A549 (cell line): ENCODE measurements at regions not wholly inside any gene's neighbourhood (a gene's known extent, or its start where the extent isn't known, plus 50 kb on each side); places are given as distances from the start of the nearest gene placed in this dataset.

Experiments used
- ATAC-seq, 2 experiments: fragments of 200-7000 bp in 1 of 2; fragments of >200 bp in 1 of 2; cut with Nextera tagmentation in 1 of 2; cut with Tn5 transposase in 1 of 2; 3 replicates each; pipeline versions ENCODE4 v1.8.0 to v1.9.1; 2018 to 2020; ENCODE audit warnings: mild to moderate bottlenecking in 1 of 2, moderate library complexity in 1 of 2
- CTCF ChIA-PET: fragments of 300-600 bp; sonication (Branson Sonifier 250); formaldehyde crosslinking; extraction: SDS; loops from one replicate; lab custom pipeline; 2021; ENCODE audit warnings: antibody characterized with exemption, inconsistent platforms; lab: Yijun Ruan, JAX
- POLR2A ChIA-PET: fragments of 350-600 bp; formaldehyde crosslinking; extraction: SDS; loops from one replicate; lab custom pipeline; 2021; ENCODE audit warnings: antibody characterized with exemption, inconsistent platforms; lab: Yijun Ruan, JAX
- DNase-seq, 2 experiments: peaks; one replicate each; pipeline versions ENCODE4 v3.0.0 to v3.0.0-alpha.2; 2011 to 2016; ENCODE audit warnings: low read depth in 1 of 2, low spot score in 1 of 2
- FAIRE-seq: peaks from 2 replicates; lab custom pipeline; 2011; peaks lifted over from hg19 to GRCh38; lab: Jason Lieb, UNC
- H3K27ac ChIP-seq, 2 experiments: fragments of >200 bp; sonication (Bioruptor Twin); formaldehyde crosslinking; 3 replicates each; pipeline ENCODE4 v1.5.1; 2016 to 2017
- H3K4me1 ChIP-seq: fragments of >200 bp; sonication (Bioruptor Twin); formaldehyde crosslinking; 3 replicates; pipeline ENCODE4 v1.6.1; 2016
- H3K4me2 ChIP-seq: fragments of >200 bp; sonication (Bioruptor Twin); formaldehyde crosslinking; 3 replicates; pipeline ENCODE4 v1.6.1; 2016
- H3K4me3 ChIP-seq: fragments of >200 bp; sonication (Bioruptor Twin); formaldehyde crosslinking; 3 replicates; pipeline ENCODE4 v1.5.1; 2016
- H3K9me3 ChIP-seq: fragments of >200 bp; sonication (Bioruptor Twin); formaldehyde crosslinking; 3 replicates; pipeline ENCODE4 v1.6.1; 2016
- EHF ChIP-seq: fragments of 250-450 bp; sonication (Bioruptor Pico); IDR thresholded peaks from 2 replicates; pipeline ENCODE4 v1.5.0; 2020; ENCODE audit warnings: mild to moderate bottlenecking
- EHMT2 ChIP-seq: fragments of 200-600 bp; sonication (generic); IDR thresholded peaks from 2 replicates; pipeline ENCODE4 v1.6.1; 2016; ENCODE audit warnings: antibody characterized with exemption, low read depth, mild to moderate bottlenecking, moderate library complexity
- EP300 ChIP-seq, 2 experiments: fragments of >200 bp; sonication (Bioruptor Twin); formaldehyde crosslinking; IDR thresholded peaks; 2 replicates in 1 of 2; 3 replicates in 1 of 2; pipeline ENCODE4 v1.6.1; 2016 to 2017
- ESRRA ChIP-seq: fragments of 150-350 bp; IDR thresholded peaks from 2 replicates; pipeline ENCODE4 v1.6.1; 2014; ENCODE audit warnings: mild to moderate bottlenecking, low read length, borderline replicate concordance
- FOSL2 ChIP-seq, 2 experiments: fragments of 450-650 bp in 1 of 2; fragments of >200 bp in 1 of 2; sonication (Bioruptor Twin) in 1 of 2; formaldehyde crosslinking; IDR thresholded peaks; 2 replicates each; pipeline versions ENCODE4 v1.5.0 to v1.6.1; 2016 to 2020; ENCODE audit warnings: mild to moderate bottlenecking in 1 of 2, moderate library complexity in 1 of 2
- FOXS1 ChIP-seq: fragments of 250-450 bp; sonication (Bioruptor Pico); IDR thresholded peaks from 2 replicates; pipeline ENCODE4 v1.5.0; 2020; ENCODE audit warnings: mild to moderate bottlenecking, moderate library complexity
- GATA3 ChIP-seq: IDR thresholded peaks from 2 replicates; pipeline ENCODE4 v1.6.1; 2012; ENCODE audit warnings: borderline replicate concordance
- KDM1A ChIP-seq: fragments of 200-600 bp; sonication (generic); IDR thresholded peaks from 2 replicates; pipeline ENCODE4 v1.6.1; 2016; ENCODE audit warnings: low read depth, mild to moderate bottlenecking
- MAZ ChIP-seq: fragments of 150-350 bp; IDR thresholded peaks from 2 replicates; pipeline ENCODE4 v1.6.1; 2014; ENCODE audit warnings: antibody characterized with exemption, low read depth, low read length, borderline replicate concordance
- NFE2L2 ChIP-seq: fragments of 150-350 bp; conservative IDR thresholded peaks from 2 replicates; pipeline ENCODE4 v1.6.1; 2014; ENCODE audit warnings: low read length
- NPAS2 ChIP-seq: fragments of 250-450 bp; sonication (Bioruptor Pico); IDR thresholded peaks from 2 replicates; pipeline ENCODE4 v1.8.0; 2022; ENCODE audit warnings: mild to moderate bottlenecking, moderate library complexity, borderline replicate concordance
- NR3C1 ChIP-seq: fragments of >200 bp; sonication (Bioruptor Twin); formaldehyde crosslinking; IDR thresholded peaks from 3 replicates; pipeline ENCODE4 v1.6.1; 2017
- POLR2AphosphoS2 ChIP-seq: conservative IDR thresholded peaks from 2 replicates; pipeline ENCODE4 v1.6.1; 2012; ENCODE audit warnings: low read length, improper control_type of control experiment, inconsistent platforms
- RAD21 ChIP-seq, 2 experiments: fragments of >200 bp in 1 of 2; sonication (Bioruptor Twin) in 1 of 2; formaldehyde crosslinking in 1 of 2; IDR thresholded peaks in 1 of 2; conservative IDR thresholded peaks in 1 of 2; 2 replicates in 1 of 2; 3 replicates in 1 of 2; pipeline ENCODE4 v1.6.1; 2012 to 2018; ENCODE audit warnings: inconsistent platforms in 1 of 2
- SREBF2 ChIP-seq: fragments of 450-650 bp; IDR thresholded peaks from 2 replicates; pipeline ENCODE4 v1.6.1; 2014; ENCODE audit warnings: mild to moderate bottlenecking, moderate library complexity
- ZSCAN20 ChIP-seq: fragments of 250-450 bp; sonication (Bioruptor Pico); IDR thresholded peaks from 2 replicates; pipeline ENCODE4 v1.8.0; 2022; ENCODE audit warnings: mild to moderate bottlenecking, moderate library complexity
- WGBS: methylation state at CpG from one replicate; pipeline ENCODE4 v1.1.6; 2017; ENCODE audit errors: missing lambda C conversion rate; 5-methylcytosine and 5-hydroxymethylcytosine counted together
- TF ChIP-seq, protein P1 (sequence below): IDR thresholded peaks from 2 replicates; pipeline ENCODE4 v1.6.1; 2012
- TF ChIP-seq, protein P2 (sequence below): fragments of 250-450 bp; sonication (Bioruptor Pico); IDR thresholded peaks from 2 replicates; pipeline ENCODE4 v1.5.0; 2021; ENCODE audit warnings: mild to moderate bottlenecking, moderate library complexity, borderline replicate concordance
- TF ChIP-seq, protein P3 (sequence below): fragments of >200 bp; sonication (Bioruptor Twin); formaldehyde crosslinking; IDR thresholded peaks from 3 replicates; pipeline ENCODE4 v1.5.1; 2016

DNA sequence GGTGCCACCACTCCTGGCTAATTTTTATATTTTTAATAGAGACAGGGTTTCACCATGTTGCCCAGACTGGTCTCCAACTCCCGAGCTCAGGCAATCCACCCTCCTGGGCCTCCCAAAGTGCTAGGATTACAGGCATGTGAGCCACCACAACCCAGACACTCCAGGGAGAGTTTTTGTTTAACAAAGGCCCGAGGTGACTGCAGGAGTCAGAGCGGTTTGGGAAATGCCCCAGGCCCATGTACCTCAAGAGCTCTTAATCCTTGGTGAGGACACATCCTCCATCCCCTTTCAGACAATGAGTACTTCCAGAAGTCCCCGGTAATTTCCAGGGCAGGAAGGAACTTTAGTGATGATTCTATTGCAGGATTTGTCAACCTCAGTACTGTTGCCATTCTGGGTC is 176.0 kb downstream of the ESRRB start:
- DNase-seq (no peak), FAIRE-seq (no peak)
- CTCF ChIA-PET: no interaction called here
- TF ChIP-seq EHMT2 (no peak), EHF (CRISPR knock-in tag) (no peak), NFE2L2 (no peak), RAD21 (conservative IDR thresholded peaks at IDR 0.05 in 1 of 2, IDR thresholded peaks at IDR 0.05 in 1 of 2) (no peak), NR3C1 (no peak), KDM1A (no peak), MAZ (no peak), NPAS2 (CRISPR knock-in tag) (no peak)
- TF ChIP-seq, protein P1, sequence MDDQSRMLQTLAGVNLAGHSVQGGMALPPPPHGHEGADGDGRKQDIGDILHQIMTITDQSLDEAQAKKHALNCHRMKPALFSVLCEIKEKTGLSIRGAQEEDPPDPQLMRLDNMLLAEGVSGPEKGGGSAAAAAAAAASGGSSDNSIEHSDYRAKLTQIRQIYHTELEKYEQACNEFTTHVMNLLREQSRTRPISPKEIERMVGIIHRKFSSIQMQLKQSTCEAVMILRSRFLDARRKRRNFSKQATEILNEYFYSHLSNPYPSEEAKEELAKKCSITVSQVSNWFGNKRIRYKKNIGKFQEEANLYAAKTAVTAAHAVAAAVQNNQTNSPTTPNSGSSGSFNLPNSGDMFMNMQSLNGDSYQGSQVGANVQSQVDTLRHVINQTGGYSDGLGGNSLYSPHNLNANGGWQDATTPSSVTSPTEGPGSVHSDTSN: no peak
- TF ChIP-seq, protein P2, sequence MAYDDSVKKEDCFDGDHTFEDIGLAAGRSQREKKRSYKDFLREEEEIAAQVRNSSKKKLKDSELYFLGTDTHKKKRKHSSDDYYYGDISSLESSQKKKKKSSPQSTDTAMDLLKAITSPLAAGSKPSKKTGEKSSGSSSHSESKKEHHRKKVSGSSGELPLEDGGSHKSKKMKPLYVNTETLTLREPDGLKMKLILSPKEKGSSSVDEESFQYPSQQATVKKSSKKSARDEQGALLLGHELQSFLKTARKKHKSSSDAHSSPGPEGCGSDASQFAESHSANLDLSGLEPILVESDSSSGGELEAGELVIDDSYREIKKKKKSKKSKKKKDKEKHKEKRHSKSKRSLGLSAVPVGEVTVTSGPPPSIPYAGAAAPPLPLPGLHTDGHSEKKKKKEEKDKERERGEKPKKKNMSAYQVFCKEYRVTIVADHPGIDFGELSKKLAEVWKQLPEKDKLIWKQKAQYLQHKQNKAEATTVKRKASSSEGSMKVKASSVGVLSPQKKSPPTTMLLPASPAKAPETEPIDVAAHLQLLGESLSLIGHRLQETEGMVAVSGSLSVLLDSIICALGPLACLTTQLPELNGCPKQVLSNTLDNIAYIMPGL: no peak
- TF ChIP-seq, all 56 proteins: peak for 0
- no peak for ATAC-seq
- Histone ChIP-seq H3K9me3 (no peaks in the 10 kb centered on the region), H3K27ac (no peak overlapping the region), H3K4me3 (no peak overlapping the region), H3K4me1 (no peaks in the 10 kb centered on the region), H3K4me2 (no peak overlapping the region)
- WGBS: 36% methylated on average over 4 of the region's 4 CpGs
- POLR2A ChIA-PET: no interaction called here

DNA sequence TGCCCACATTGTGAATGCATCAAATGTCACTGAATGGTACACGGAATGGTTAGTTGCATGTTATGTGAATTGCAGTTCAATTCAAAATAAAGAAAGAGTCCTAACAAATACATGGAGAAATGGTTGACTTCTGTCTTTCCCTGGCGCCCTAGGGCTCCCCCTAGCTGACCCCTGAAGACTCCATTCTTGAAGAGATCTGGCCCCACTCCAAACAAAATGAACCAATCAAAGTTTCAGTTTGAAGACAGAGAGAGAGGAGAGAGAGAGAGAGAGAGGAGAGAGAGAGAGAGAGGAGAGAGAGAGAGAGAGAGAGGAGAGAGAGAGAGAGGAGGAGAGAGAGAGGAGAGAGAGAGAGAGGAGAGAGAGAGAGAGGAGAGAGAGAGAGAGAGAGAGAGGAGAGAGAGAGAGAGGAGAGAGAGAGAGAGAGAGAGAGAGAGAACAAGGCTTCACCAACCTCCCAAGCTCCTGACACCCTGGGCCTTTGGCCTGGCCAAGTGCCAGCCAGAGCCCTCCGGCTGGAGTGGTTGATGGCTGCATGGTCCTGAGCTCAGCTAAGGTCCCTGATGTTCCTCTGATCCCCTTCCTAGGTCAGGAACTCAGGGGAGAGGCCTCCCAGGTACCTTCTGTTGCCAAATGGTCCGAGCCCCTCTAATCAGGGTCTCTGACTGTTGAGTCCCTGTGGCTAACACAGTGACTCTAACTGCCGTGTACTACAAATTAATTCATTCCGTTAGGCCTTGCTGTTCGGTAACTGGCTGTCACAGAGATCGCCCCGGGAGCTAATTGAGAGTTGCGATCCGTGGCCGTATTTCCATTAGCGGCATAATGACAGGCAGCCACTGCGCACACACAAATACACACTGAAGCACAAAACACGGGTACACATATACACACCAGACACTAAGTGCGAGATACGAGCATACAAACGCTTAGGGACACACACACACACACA is 188.8 kb downstream of the ESRRB start:
- POLR2A ChIA-PET: interaction anchor here (0.6 kb wide), 1 partner anchor 39 kb away, joined by 3 read pairs; no protein-coding TSS in a partner anchor
- no peak overlapping the region for H3K4me3 ChIP-seq
- no peaks in the 10 kb centered on the region for H3K4me1 ChIP-seq
- ATAC-seq (peak; percentile 35 to 37; a peak in 1 of 6 replicates), FAIRE-seq (no peak)
- no peak overlapping the region for H3K4me2 ChIP-seq
- H3K27ac ChIP-seq: no peak overlapping the region
- TF ChIP-seq, protein P3, sequence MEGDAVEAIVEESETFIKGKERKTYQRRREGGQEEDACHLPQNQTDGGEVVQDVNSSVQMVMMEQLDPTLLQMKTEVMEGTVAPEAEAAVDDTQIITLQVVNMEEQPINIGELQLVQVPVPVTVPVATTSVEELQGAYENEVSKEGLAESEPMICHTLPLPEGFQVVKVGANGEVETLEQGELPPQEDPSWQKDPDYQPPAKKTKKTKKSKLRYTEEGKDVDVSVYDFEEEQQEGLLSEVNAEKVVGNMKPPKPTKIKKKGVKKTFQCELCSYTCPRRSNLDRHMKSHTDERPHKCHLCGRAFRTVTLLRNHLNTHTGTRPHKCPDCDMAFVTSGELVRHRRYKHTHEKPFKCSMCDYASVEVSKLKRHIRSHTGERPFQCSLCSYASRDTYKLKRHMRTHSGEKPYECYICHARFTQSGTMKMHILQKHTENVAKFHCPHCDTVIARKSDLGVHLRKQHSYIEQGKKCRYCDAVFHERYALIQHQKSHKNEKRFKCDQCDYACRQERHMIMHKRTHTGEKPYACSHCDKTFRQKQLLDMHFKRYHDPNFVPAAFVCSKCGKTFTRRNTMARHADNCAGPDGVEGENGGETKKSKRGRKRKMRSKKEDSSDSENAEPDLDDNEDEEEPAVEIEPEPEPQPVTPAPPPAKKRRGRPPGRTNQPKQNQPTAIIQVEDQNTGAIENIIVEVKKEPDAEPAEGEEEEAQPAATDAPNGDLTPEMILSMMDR: 0 out of 3 replicates have a peak, but pooled peaks have one; percentile 7
- no peak for TF ChIP-seq ESRRA
- TF ChIP-seq, all 56 proteins: peak for 1
- peak; percentile 19 to 60 for DNase-seq
- H3K9me3 ChIP-seq: peaks cover 9% of the 10 kb centered on the region; the same call in 1 of the 3 replicates
- WGBS: 67% methylated on average over 18 of the region's 18 CpGs
- CTCF ChIA-PET: interaction anchor here (0.7 to 1.6 kb wide), 4 partner anchors 9 to 222 kb away, joined by 3 to 6 read pairs (median 3); no protein-coding TSS in a partner anchor

DNA sequence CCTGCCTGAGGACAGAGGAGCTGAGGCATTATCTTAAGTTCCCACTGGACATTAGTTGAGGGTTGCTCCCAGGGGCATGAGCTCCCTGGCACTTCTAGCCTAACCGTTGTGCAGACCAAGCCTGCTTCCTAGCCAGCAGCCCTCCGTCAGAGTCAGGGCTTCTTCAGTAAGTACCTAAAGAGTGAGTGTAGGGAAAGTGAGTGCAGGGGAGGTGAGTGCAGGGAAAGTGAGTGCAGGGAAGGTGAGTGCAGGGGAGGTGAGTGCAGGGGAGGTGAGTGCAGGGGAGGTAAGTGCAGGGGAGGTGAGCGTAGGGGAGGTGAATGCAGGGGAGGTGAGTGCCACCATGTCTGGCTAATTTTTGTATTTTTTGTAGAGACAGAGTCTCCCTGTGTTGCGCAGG is 190.5 kb downstream of the ESRRB start:
- 28% methylated on average over 4 of the region's 4 CpGs for WGBS

More for the DNA sequence above, 190.5 kb downstream of the ESRRB start:
- FAIRE-seq (no peak), DNase-seq (no peak), ATAC-seq (no peak)
- Histone ChIP-seq H3K4me1 (no peaks in the 10 kb centered on the region), H3K4me3 (no peak overlapping the region)
- TF ChIP-seq SREBF2 (no peak), POLR2AphosphoS2 (no peak), FOSL2 (IDR thresholded peaks at IDR 0.05) (no peak), FOSL2 (CRISPR knock-in tag; IDR thresholded peaks at IDR 0.05) (no peak), EP300 (IDR thresholded peaks at IDR 0.05) (no peak), FOXS1 (no peak), GATA3 (no peak), ZSCAN20 (no peak)
- TF ChIP-seq, all 56 proteins: peak for 0
- H3K9me3 ChIP-seq: peaks cover 9% of the 10 kb centered on the region; the same call in 1 of the 3 replicates
- no peak overlapping the region for H3K4me2 ChIP-seq
- POLR2A ChIA-PET: no interaction called here
- CTCF ChIA-PET: no interaction called here
- H3K27ac ChIP-seq: no peak overlapping the region
